NB4 (cell line): ENCODE measurements at regions not wholly inside any gene's neighbourhood (a gene's known extent, or its start where the extent isn't known, plus 50 kb on each side); places are given as distances from the start of the nearest gene placed in this dataset.

Experiments
- DNase-seq: peaks from one replicate; pipeline ENCODE4 v3.0.0; 2010; ENCODE audit warnings: low read depth
- H3K4me3 ChIP-seq: one replicate; pipeline ENCODE4 v1.5.1; 2011; ENCODE audit warnings: mild to moderate bottlenecking, low read depth, low read length, moderate library complexity
- CTCF ChIP-seq: IDR thresholded peaks from one replicate; pipeline ENCODE4 v1.5.1; 2012; ENCODE audit warnings: low read depth, low read length
- MAX ChIP-seq: IDR thresholded peaks from 2 replicates; pipeline ENCODE4 v1.6.1; 2011; ENCODE audit warnings: low read depth, low read length
- MYC ChIP-seq: IDR thresholded peaks from 2 replicates; pipeline ENCODE4 v1.6.1; 2011; ENCODE audit warnings: low read depth, low read length
- POLR2A ChIP-seq: IDR thresholded peaks from 2 replicates; pipeline ENCODE4 v1.6.1; 2011; ENCODE audit warnings: mild to moderate bottlenecking; ENCODE audit not compliant: insufficient read length; ENCODE audit errors: extremely low read depth

GRCh38 chr10:43959364-43960134 lies 310.9 kb upstream of the ZNF32 start:
- no peak for DNase-seq
- no peak for TF ChIP-seq CTCF
- no peak for TF ChIP-seq MAX
- no peak for TF ChIP-seq POLR2A
- no peak for TF ChIP-seq MYC
- no peak overlapping the region for H3K4me3 ChIP-seq

GRCh38 chr10:43958964-43959363 lies 310.3 kb upstream of the ZNF32 start:
- no peak for TF ChIP-seq MAX
- no peak for TF ChIP-seq POLR2A
- TF ChIP-seq CTCF, result no peak
- no peak for TF ChIP-seq MYC
- no peak for DNase-seq
- H3K4me3 ChIP-seq, result no peak overlapping the region

GRCh38 chr10:43958071-43958432 lies 309.4 kb upstream of the ZNF32 start:
- no peak overlapping the region for H3K4me3 ChIP-seq
- TF ChIP-seq POLR2A, result no peak
- no peak for TF ChIP-seq CTCF
- no peak for TF ChIP-seq MYC
- no peak for TF ChIP-seq MAX
- DNase-seq, result no peak

DNA sequence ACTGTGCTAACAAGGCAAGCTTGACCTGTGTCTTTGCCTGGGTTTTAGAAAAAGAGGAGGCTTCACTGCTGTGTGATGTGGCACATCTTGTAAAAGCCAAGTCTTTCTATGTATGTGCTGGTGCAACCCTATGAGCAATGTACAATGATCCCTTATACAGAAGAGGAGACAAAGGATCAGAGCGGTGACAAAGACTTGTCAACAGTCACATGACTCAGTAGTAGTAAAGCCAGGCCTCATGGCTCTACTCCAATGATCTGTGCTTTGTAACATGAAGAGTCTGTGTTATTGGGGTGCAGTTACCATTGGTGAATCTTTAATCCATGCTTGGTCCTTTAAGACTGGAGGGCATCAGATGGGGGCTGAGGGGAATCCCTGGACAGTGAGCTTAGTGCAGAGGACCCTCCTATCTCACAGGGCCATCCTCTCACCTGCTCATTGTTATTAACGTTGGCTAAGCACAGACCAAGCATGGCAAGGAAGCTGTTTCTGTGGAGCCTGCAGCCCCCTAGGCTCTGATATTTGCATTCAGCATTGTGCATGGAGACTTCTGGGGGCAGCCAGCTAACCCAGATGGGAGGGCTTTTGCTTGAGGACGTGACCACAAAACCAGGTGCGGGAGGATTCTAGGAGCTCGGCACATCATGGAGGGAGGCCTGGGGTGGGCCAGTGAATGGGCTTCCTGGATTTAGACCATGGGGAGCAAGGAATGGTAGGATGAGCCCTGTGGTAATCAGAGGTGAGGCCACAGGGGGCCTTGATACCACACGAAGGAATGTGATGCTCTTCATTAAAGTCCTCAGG lies 308.8 kb upstream of the ZNF32 start:
- TF ChIP-seq MAX (no peak), CTCF (no peak), MYC (no peak), POLR2A (no peak)
- no peak for DNase-seq

DNA sequence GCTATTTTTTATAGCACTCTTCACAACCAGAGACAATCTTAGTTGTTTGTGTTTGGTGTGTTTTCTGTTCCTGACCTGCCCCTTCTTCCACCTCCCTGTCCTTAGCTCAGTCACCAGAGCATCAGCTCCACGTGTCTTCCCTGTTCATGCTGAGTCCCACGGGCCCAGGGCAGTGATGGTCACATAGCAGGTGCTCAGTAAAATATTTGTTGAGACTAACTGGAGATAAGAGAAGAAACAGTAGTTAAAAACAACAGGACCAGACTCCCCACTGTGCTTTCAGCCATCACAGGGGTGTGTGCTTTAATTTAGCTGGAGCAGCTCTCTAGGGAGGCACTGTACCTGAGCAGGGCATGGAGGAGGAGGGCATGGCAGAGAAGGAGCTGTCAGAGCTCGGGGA lies 307.3 kb upstream of the ZNF32 start:
- H3K4me3 ChIP-seq, result no peak overlapping the region
- no peak for TF ChIP-seq MYC
- TF ChIP-seq CTCF, result no peak
- TF ChIP-seq POLR2A, result no peak
- no peak for TF ChIP-seq MAX
- no peak for DNase-seq

More for the DNA sequence above, 308.8 kb upstream of the ZNF32 start:
- H3K4me3 ChIP-seq, result no peak overlapping the region
